HG03469 (cell line): ENCODE measurements at regions not wholly inside any gene's neighbourhood (a gene's known extent, or its start where the extent isn't known, plus 50 kb on each side); places are given as distances from the start of the nearest gene placed in this dataset.

Source experiments
- ATAC-seq: cut with Tn5 transposase; IDR thresholded peaks from one replicate; pipeline ENCODE4 v1.9.1; 2021; ENCODE audit warnings: mild to moderate bottlenecking, moderate library complexity, moderate number of reproducible peaks; ENCODE audit not compliant: unreplicated experiment

DNA sequence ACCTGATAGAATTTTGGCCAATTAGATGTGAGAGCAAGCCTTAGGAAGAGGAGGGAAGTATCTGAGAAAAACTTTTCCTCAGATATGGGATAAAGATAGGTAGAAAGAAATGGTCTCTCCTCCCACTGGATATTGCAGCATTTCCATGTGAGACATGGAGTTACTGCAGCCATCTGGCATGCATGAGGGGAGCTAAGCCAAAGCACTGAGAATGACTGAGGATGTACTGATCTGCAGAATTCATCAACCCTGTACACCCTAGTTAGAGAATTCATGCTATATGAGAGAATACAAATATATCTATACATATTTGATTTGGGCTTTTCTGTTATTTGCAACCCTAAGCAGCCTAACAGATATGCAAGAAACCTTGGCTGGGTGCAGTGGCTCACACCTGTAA lies 52.5 kb upstream of the RPL34 start:
- no peak for ATAC-seq

DNA sequence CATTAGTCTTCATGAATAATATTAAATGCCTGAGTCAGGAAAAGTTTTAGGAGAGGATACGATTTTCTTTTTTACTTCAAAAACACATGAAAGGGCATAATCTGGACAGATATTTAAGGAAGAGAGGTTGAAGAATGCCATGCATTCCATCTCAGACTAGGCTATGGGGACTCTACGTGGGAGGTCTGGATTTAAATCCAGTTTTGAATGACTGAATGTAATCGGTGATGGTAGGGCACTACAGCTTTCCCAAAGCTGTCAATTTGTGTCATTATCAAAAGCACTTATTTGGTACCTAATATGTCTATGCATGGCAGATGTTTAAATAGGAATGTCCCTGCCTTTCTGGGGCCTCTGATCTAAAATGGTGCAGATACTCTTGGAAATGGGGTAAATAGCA lies 59.3 kb upstream of the RPL34 start:
- ATAC-seq, result no peak

DNA sequence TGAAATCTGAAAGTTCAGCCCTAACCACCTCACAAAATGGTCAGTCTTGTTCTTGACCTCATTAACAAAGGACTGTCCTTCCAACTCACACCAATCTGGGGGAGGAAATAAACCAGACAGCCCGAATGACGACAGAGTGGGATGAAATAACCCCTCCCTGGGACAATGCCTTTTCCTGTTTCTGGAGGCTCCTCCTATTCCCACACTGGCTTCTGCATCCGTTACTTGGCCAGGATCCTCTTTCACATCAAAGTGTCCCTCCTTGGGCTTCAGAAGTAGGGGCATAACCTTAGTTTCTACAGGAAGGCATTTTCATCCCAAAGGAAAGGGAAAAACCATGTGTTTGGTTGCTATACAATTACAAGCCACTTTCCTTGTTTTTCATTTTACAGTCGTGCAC lies 59.8 kb upstream of the RPL34 start:
- no peak for ATAC-seq

DNA sequence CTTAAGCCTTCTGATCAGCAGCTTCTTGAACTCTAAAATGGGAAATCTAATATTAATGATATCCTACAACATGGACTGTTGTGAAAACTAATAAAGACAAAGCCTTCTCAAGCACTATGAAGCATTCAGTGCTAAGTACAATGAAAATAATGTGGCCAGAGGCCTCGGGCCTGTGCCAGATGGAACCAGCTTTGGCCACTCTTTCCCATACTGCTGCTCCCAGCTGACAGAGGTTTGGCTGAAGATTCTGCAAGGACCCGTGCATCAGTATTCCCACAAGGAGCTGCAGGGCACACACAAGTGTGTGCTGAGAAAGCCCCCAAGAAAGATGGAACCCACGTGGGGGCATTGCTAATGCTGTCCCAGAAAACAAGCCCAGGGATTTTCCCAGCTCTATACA lies 60.5 kb upstream of the RPL34 start:
- no peak for ATAC-seq

DNA sequence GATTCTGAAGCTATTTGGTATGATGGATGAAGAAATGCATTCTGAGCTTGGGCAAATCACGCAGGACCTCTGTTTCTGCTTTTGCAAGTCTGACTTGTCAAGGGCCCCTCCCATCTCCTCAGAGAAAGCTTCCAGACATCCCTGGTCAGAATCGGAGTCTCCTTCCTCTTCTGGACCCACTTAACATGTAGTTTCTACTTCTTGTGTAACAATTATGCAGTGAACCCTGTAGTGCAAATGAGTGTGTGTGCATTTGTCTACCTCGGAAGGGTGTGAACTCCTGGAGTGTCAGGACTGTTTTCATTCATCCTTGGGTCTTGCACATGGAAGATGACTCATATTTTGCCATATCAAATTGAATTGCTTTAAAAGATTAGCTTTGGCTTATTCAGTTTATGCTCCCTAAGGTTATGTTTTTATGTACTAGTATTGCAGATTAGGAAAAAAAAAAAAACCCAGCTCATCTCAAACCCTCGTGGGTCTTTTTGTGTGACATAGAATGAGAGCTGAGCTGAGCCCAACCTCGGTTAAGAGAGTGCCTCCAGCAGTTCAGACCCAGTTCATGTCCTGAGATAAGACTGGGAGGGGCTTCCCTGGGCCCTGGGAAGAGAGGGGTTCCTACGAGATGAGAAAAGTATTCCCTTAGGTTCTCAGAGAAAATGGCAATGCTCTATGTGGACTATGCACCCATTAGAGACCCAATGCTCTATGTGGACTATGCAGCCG lies 61.1 kb upstream of the RPL34 start:
- ATAC-seq, result no peak

DNA sequence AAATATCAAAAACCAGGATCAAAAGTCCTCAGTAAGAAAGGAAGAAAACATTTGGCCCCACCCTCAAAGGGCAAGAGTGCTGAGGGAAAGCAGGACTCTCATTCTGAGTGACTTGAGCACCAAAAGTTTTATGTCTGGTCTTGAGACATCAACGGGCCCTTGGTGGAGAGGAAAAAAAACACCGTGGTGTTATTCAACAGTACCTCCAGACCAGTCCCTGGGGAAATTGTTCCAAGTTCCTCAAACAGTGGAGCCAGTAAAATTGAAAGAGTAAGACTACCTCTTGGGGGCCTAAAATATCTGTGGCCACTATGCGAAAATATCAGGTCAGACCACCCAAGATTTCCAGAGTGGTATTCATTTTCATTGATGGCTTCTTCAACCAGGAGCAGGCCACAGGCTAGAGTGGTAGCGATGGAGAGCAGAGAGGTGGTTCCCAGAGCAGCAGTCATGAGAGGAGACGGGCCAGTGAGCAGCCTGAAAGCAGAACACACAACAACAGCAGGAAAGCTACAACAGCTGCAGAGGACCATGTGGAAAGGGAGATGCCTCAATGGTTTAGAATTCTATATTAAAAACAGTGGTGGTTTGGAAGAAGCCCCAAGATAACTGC lies 63.7 kb upstream of the RPL34 start:
- no peak for ATAC-seq

DNA sequence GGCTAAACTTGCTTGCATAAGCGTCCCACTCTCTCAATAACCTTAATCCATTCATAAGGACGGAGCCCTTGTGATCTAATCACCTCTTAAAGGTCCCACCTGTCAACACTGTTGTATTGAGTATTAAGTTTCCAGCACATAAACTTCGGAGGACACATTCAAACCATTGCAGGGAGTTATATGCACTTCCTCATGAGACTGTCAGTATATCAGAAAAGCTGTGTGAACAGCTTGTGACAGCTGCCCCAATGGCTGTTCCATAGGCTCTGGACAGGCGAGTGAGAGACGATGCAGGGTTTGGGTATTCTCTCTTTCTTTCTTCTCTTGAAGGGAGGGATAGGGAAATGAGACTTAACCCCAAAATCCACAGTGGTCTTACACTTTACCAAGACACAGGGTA lies 64.2 kb upstream of the RPL34 start:
- no peak for ATAC-seq

DNA sequence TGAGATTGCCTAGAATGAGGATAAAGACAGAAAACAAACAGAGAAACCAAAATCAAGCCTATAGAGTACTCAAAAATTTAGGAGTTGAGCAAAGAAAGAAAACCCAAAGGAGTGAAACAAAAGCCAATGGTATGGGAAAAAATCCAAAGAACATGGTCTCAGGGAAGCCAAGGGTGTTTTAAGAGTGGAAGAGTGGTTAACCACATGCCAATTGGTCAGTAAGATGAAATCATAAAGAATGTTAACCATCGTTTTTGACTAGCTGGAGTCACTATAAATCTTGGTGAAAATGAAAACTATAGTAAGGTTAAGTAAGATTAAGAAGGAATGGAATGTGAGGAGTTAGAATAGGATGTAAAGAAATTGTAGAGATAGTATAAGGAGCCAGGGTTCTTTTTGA lies 64.7 kb upstream of the RPL34 start:
- no peak for ATAC-seq

DNA sequence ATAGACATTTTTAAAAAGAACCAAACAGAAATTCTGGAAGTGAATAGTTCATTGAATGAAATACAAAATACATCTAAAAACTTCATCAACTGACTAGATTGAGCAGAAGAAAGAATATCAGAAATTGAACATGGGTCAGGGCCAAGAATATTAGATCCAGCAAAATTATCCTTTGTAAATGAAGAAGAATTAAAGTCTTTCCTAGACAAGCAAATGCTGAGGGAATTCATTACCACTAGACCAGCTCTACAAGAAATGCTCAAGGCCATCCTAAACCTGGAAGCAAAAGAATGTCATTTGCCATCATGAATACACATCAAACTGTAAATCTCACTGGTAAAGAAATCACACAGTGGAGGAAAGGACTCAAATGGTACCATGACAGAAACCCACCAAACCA lies 72.7 kb upstream of the RPL34 start:
- no peak for ATAC-seq

DNA sequence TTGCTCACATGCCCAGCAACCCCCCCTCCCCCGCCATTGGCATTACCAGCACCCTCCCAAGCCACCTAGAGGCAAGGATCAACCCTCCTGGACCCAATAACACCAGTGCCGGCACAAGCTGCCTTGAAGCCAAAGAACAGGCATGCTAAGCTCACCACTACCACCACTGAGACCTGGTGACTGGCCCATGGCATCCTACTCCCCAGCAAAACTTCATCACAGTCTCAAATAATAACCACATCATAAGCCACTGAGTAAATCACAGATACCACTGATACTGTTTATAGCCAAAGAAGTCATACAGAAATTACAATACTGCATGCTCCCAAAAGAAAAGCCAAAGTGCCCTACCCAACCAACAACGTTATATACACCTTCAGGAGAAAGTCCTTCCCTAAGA lies 73.6 kb upstream of the RPL34 start:
- no peak for ATAC-seq

DNA sequence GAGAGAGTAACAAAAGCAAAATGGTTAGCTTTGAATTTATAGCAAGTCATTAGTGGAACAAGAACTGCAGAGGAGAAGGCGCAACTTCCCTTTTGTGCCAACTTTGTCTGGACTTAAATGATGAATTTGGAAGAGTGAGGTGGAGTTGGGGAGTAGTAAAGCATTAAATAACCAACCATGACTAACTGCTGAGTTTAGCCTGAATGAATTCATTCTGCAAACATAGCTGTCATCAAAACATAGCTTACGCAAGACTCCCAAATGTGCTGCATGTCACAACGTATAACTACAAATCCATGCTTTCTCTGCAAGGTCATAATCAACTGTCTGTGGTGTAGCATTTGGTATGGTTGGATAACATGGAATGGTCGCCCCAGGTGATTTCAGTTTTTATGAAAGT lies 75.9 kb upstream of the RPL34 start:
- ATAC-seq, result no peak

DNA sequence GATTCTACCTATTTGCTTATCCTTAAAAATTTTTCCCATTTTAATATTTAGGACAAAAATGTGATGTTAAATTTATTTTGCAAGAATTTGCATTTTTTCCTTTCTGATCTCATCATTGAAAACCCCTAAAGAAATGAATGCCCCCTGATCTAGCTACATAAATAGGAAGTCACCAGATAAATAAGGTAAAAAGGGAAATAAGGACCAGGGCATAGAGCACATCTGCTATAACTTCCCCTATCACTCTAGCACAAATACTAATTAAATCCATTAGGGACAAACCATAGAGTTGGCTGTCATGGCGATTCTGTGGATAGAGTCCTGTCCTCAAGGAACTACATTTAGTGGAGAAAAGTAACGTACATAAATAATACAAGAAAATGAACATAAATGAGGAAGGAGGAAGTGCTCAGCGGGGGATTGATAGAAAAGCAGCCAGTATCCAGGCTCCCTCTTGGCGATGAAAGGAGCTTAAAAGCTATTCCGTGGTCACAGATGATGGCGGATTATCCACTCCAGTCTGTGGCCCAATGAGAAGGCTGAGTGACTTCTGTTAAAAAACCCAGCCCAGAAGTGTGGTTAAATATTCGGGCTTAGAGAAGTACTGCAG lies 76.9 kb upstream of the RPL34 start:
- no peak for ATAC-seq

DNA sequence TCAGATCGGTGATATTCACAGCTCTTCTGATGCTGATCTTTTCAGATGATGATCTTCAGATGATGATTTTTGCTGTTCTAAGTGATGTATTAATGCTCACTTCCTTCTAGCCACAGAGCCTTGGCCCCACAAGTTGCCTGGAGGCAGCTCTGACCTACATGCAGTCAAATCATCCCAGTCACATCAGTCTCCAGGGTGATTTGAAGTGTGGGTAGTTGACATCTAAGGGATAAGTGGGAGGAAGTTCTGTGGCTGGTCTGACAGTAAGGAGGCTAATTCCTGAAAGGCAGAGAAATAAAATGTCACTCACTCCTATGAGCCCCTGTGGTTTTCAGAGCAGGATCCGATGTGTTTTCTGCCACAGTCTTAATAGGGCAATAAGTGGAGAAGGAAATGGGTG lies 79.8 kb upstream of the RPL34 start:
- ATAC-seq, result no peak

DNA sequence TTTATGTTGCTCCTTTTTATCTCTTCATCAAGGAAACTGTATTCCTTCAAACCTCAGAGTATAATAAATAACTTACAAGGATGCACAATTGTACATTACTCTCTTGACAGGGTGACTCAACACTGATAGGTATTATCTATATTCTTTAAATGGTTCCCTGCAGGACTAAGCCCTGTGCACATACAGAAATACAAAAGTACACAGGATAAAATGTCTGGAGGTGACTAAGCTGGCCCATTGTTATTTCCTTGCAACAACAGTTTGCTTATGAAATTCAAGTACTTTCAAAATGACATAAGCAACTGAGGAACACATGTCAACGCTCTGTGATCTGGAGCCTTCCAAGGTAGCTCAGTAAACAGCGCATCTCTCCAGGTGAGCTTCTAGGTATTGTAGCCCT lies 83.8 kb upstream of the RPL34 start:
- no peak for ATAC-seq

DNA sequence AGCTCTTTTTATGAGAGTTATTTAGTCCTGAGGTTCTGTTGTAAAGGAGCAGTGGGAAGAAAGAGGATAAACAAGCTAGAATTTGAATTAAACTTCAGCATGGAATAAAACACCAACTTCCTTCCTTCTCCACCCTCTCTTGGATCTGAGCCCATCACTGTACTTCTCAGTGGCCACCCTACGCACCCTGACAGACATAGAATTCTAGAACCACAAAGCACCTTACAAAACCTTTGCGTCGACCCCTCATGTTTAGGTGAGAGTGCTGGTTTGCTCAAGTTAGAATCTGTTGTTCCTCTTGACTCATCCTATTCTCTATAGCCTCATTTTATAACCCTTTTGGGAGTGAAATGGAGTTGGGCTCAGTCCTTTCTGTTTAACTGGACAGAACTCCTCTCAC lies 84.6 kb upstream of the RPL34 start:
- ATAC-seq, result no peak

DNA sequence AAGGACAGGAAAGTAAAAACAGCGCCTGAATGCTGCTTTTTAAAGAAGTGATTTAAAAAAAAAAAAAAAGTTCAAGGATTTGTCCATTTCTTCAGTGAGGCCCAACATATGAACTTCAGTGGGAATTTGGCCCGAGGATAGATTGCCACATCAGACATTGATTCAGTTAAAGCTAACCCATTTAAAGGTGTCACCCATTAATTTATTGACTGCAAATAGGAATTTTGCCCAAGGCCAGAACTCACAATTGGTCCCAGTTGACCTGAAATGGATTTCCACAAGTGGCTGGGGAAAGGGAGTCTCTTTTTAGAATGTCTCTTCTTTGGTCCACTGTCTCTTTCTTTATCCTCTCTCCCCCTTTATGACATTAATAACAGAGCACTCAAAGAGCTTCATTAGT lies 86.5 kb upstream of the RPL34 start:
- ATAC-seq, result no peak

DNA sequence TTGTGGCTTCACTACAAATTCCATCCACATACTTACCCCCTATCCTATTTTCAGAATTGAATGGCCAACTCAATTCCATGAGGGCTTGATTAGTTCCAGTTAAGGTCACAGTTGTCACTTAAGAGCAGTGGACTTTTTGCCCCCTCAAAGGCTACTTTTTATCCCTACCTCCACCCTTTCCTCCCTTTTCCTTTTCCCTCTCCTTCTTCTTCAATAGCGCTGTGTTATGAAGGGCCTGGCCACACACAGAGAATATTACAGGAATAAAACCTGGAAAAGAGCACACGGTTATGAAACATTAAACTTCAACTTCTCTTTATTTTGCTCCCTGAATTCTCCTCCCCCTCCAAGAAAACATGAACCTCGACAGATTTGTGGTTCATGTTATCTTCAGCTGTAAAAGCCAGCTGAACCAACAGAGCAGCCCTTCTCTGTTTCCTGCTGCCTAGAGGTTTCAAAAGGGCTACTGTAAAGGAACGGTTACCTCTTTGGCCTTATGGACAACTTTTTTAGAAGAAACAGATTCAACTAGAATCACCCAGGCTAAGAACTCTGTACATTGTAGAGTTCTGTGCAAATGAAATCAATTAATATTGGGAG lies 87.0 kb upstream of the RPL34 start:
- ATAC-seq, result no peak

DNA sequence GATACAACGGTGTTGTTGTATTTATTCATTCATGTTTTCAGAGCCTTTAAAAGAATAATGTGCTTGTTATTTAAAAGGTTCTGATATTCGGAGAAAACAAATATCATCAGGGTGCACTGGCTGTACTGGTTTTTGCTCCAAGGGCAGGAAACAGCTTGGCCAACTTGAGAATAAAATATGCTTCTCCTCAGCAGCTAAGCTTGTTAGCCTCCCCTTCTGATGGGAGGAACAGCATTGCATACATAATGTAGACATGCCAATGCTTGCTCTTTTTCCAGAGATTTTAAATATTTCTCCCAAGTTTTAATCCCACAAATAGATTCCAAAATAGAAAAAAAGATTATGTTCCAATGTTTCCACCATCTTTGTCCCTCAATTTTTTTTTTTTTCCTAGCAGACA lies 87.6 kb upstream of the RPL34 start:
- no peak for ATAC-seq

DNA sequence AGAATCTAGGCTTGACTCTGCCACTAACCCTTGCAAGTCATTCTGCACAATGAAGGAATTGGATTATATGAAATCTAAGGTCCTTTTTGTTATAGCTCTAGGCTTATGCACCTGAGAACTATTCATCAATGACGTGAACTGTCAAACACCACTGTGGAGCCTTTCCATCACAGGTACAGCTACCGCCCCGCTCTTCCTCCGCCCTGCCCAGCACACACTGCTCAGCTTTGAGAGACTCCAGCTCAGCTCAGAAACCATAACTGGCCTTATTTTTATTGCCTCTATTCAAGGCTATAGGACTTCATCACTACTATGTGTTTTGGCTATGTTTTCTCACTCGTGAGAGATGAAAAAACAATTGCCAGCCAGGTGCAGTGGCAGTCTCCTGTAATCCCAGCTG lies 88.2 kb upstream of the RPL34 start:
- ATAC-seq, result no peak

DNA sequence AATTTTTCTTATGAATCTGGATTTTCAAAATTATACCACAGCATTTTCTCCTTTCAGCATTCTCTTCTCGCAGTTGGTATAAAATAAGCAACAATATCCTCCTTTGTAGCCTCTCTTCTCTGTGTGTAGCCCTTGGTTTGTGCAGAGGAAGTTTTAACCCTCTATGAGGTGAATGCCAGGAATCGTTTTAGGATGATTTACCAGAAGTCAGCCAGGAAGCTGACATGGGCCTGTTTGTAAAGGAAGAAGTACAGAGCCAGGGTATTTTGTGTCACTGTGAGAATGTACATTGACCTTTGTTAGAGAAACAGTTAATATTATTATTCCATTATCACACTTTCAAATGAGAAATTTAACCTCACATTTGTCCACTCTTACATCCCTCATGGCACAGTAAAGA lies 88.9 kb upstream of the RPL34 start:
- ATAC-seq, result no peak

DNA sequence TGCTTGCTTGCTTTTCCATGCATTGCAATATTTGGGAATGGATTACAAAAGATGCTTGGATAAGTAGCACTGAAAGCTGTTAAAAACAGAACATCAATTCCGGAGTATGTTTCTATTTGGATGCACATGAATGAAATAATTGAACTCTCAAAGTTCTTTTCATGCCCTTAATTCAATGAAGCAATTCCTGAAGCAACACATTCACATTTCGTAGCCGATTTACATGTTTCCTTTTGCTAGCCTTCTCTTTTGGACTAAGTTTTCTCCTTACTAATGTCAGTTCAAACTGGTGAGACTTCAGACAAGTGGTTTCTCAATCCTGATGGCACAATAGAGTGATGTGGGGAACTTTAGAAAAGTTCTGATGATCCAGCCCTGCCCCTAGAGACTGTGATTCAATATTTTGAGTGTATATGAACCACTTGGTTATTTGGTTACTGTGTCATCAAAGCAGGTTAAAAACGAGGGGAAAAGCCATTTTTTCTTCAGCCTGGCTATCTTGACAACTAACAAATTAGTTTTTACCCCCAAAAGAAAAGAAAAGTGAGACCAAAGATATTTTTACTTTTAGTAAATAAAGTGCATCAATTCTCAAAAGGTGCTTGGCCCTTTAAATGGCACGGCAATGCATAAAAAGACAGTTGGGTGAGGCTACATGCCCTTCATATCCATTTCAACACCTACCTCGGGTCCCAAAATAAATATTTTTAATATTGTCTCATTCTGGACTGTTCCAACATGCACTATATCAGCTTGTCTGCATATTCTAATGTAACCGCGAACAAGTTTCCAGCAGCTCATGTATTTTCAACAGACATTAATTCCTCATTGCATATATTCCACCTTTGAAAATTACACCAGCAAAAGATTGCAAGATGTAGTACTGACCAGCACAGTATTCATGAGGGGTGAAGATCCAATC lies 90.1 kb upstream of the RPL34 start:
- ATAC-seq, result no peak
